MM.1S (cell line): ENCODE measurements at regions not wholly inside any gene's neighbourhood (a gene's known extent, or its start where the extent isn't known, plus 50 kb on each side); places are given as distances from the start of the nearest gene placed in this dataset.

Experiments used
- CTCF ChIP-seq: fragments of 300-600 bp; sonication (generic); IDR thresholded peaks from 2 replicates; pipeline ENCODE4 v1.5.1; 2016; ENCODE audit warnings: antibody characterized with exemption, low read length, mixed read lengths
- EZH2 ChIP-seq: fragments of 300-600 bp; sonication (generic); optimal IDR thresholded peaks from 2 replicates; pipeline ENCODE3; 2017; ENCODE audit warnings: low read depth, mild to moderate bottlenecking, antibody characterized with exemption, low read length, mixed read lengths

- no peak for TF ChIP-seq CTCF
- TF ChIP-seq EZH2 = no peak
These were observed 251.4 kb downstream of the ANKRD30B start for GRCh38 chr18:14999085-14999975.
